Endothelial cell of umbilical vein (primary cell): ENCODE measurements at regions not wholly inside any gene's neighbourhood (a gene's known extent, or its start where the extent isn't known, plus 50 kb on each side); places are given as distances from the start of the nearest gene placed in this dataset.

ENCODE experiments used
- BruUV-seq: library from RNA; stranded (reverse); fragments of 400-500 nt; replicated peaks from 2 replicates; lab custom pipeline; 2021; lab: Mats Ljungman, UMichigan
- CTCF ChIA-PET: fragments of 300-600, 350-600 bp; sonication (Branson Sonifier 250); formaldehyde crosslinking; loops from one replicate; lab custom pipeline; 2021; ENCODE audit warnings: antibody characterized with exemption, inconsistent platforms; lab: Charles Lee
- POLR2A ChIA-PET: fragments of 300-600, 350-600 bp; sonication (Branson Sonifier 250); formaldehyde crosslinking; loops from one replicate; lab custom pipeline; 2021; ENCODE audit warnings: antibody characterized with exemption, inconsistent platforms; lab: Charles Lee
- DNase-seq: peaks from one replicate; pipeline ENCODE4 v3.0.0-alpha.2; 2011; ENCODE audit warnings: low read depth, low spot score
- FAIRE-seq: peaks from 2 replicates; lab custom pipeline; 2011; peaks lifted over from hg19 to GRCh38; lab: Jason Lieb, UNC
- H2AFZ ChIP-seq: 2 replicates; pipeline ENCODE4 v1.6.0; 2012; ENCODE audit warnings: low read depth, low read length, control low read depth, inconsistent platforms
- H3K27ac ChIP-seq: 2 replicates; pipeline ENCODE4 v1.5.1; 2011; ENCODE audit warnings: low read depth, mild to moderate bottlenecking, control low read depth, low read length, moderate library complexity; ENCODE audit not compliant: insufficient read depth
- H3K27me3 ChIP-seq, 2 experiments: 2 replicates each; pipeline versions ENCODE4 v1.6.0 to v1.6.1; 2011; ENCODE audit warnings: low read length in 2 of 2, mixed read lengths in 1 of 2; ENCODE audit not compliant: control insufficient read depth in 2 of 2, insufficient read depth in 2 of 2
- H3K36me3 ChIP-seq, 2 experiments: 2 replicates in 1 of 2; 3 replicates in 1 of 2; pipeline ENCODE4 v1.5.1; 2011; ENCODE audit warnings: low read length in 2 of 2, mild to moderate bottlenecking in 1 of 2, moderate library complexity in 1 of 2; ENCODE audit not compliant: control insufficient read depth in 2 of 2, insufficient read depth in 2 of 2; ENCODE audit errors: extremely low read depth in 1 of 2
- H3K4me1 ChIP-seq: 3 replicates; pipeline ENCODE4 v1.5.1; 2011; ENCODE audit warnings: mild to moderate bottlenecking, low read length; ENCODE audit not compliant: control insufficient read depth, insufficient read depth; ENCODE audit errors: extremely low read depth
- H3K4me2 ChIP-seq: 2 replicates; pipeline ENCODE4 v1.6.1; 2011; ENCODE audit warnings: low read length, control low read depth, mixed read lengths; ENCODE audit not compliant: insufficient read depth
- H3K4me3 ChIP-seq, 3 experiments: fragments of 200-600 bp in 1 of 3; sonication (generic), shearing (Covaris generic) in 1 of 3; replicated peaks in 1 of 3; 2 replicates each; pipeline ENCODE4 v1.5.1; 2011 to 2016; ENCODE audit warnings: control low read depth in 3 of 3, low read length in 3 of 3, mild to moderate bottlenecking in 2 of 3, inconsistent platforms in 1 of 3, low read depth in 1 of 3, moderate library complexity in 1 of 3; ENCODE audit not compliant: insufficient read depth in 1 of 3
- H3K79me2 ChIP-seq: 2 replicates; pipeline ENCODE4 v1.6.0; 2012; ENCODE audit warnings: low read length, inconsistent platforms; ENCODE audit not compliant: control insufficient read depth, insufficient read depth
- H3K9ac ChIP-seq: replicated peaks from 2 replicates; pipeline ENCODE3; 2011; ENCODE audit warnings: low read length, control low read depth; ENCODE audit not compliant: insufficient read depth; ENCODE audit errors: extremely low read depth
- H3K9me1 ChIP-seq: replicated peaks from 3 replicates; pipeline ENCODE4 v1.6.0; 2011; ENCODE audit warnings: mild to moderate bottlenecking, low read length; ENCODE audit not compliant: control insufficient read depth, insufficient read depth; ENCODE audit errors: extremely low read depth
- H3K9me3 ChIP-seq: replicated peaks from 2 replicates; pipeline ENCODE4 v1.5.1; 2012; ENCODE audit warnings: low read length, inconsistent platforms; ENCODE audit not compliant: control insufficient read depth, insufficient read depth
- H4K20me1 ChIP-seq: replicated peaks from 2 replicates; pipeline ENCODE3; 2011; ENCODE audit warnings: mild to moderate bottlenecking, low read length; ENCODE audit not compliant: control insufficient read depth, insufficient read depth; ENCODE audit errors: extremely low read depth
- EZH2 ChIP-seq: IDR thresholded peaks from 2 replicates; pipeline ENCODE4 v1.6.1; 2012; ENCODE audit warnings: borderline replicate concordance, low read depth, mild to moderate bottlenecking, moderate library complexity, low read length, inconsistent platforms; ENCODE audit not compliant: severe bottlenecking
- FOS ChIP-seq: IDR thresholded peaks from 2 replicates; pipeline ENCODE4 v1.6.1; 2011; ENCODE audit warnings: mild to moderate bottlenecking, low read length, moderate library complexity, borderline replicate concordance; ENCODE audit not compliant: insufficient read depth
- GATA2 ChIP-seq: IDR thresholded peaks from 2 replicates; pipeline ENCODE4 v1.7.0; 2011; ENCODE audit warnings: low read depth, mild to moderate bottlenecking, moderate library complexity, mixed read lengths, low read length; ENCODE audit not compliant: insufficient read length, insufficient read depth
- JUN ChIP-seq: IDR thresholded peaks from 2 replicates; pipeline ENCODE4 v1.6.1; 2011; ENCODE audit warnings: borderline replicate concordance, low read depth; ENCODE audit not compliant: insufficient read length, insufficient read depth
- MYC ChIP-seq: IDR thresholded peaks from one replicate; pipeline ENCODE4 v1.6.1; 2011; ENCODE audit warnings: mild to moderate bottlenecking, low read depth, low read length
- POLR2A ChIP-seq: IDR thresholded peaks from 2 replicates; pipeline ENCODE4 v1.6.1; 2012; ENCODE audit warnings: low read depth, mild to moderate bottlenecking, control low read depth, low read length
- POLR2AphosphoS5 ChIP-seq: IDR thresholded peaks from 2 replicates; pipeline ENCODE4 v1.6.1; 2012; ENCODE audit warnings: low read depth, mild to moderate bottlenecking, control low read depth, low read length, moderate library complexity; ENCODE audit not compliant: insufficient read depth
- dilution Hi-C: fragments of 300-500 bp; cut with MboI; formaldehyde crosslinking; loops from one replicate; pipeline ENCODE4 v1.15.0; 2019; ENCODE audit warnings: low sequenced_read_pairs; ENCODE audit not compliant: extremely low pct_ligation_motif_present
- intact Hi-C: fragments of 100-400 bp; cut with micrococcal nuclease; formaldehyde crosslinking; loops from one replicate; pipeline ENCODE4 v1.10.0; 2022
- TF ChIP-seq, protein P1 (sequence below), 2 donors: IDR thresholded peaks; 1 replicate in 1 of 2; 2 replicates in 1 of 2; pipeline ENCODE4 v1.5.1; 2011; ENCODE audit warnings: low read length in 2 of 2, mild to moderate bottlenecking in 2 of 2, moderate library complexity in 2 of 2, control low read depth in 1 of 2, inconsistent platforms in 1 of 2, low read depth in 1 of 2; ENCODE audit not compliant: insufficient read depth in 1 of 2; ENCODE audit errors: extremely low read depth in 1 of 2
- TF ChIP-seq, protein P2 (sequence below): IDR thresholded peaks from 2 replicates; pipeline ENCODE4 v1.6.1; 2011; ENCODE audit not compliant: insufficient read depth, insufficient read length

DNA sequence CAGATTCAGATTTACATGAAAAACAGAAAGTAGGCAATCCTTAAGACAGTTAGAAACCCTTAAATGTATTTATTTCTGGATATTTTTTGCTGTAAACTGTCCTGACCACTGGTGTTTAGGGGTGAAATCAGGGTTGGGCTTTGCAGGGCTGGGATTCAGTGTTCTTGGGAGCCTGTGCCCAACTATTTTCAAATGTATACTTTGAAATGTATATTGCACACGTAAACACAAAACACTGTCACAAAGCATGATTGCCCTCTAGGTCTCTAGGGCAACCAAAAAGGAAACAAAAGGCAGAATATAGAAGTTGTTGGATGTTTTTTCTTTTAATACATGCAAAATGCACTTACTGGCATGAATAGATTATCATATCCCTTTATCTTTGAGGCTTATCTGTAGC lies 1185.4 kb downstream of the DIAPH3 start:
- H3K9me3 ChIP-seq = no peaks in the 10 kb centered on the region
- H3K79me2 ChIP-seq = no peaks in the 10 kb centered on the region
- no peak overlapping the region for H3K9ac ChIP-seq
- FAIRE-seq (no peak), DNase-seq (no peak)
- dilution Hi-C loops = no loop called here
- intact Hi-C loops = no loop called here
- BruUV-seq = no TSS peak
- H3K27ac ChIP-seq = no peak overlapping the region
- POLR2A ChIA-PET = no interaction called here
- H3K4me3 ChIP-seq = no peak overlapping the region
- H3K4me2 ChIP-seq = no peak overlapping the region
- H4K20me1 ChIP-seq = no peaks in the 10 kb centered on the region
- no peaks in the 10 kb centered on the region for H3K4me1 ChIP-seq
- TF ChIP-seq, protein P1, sequence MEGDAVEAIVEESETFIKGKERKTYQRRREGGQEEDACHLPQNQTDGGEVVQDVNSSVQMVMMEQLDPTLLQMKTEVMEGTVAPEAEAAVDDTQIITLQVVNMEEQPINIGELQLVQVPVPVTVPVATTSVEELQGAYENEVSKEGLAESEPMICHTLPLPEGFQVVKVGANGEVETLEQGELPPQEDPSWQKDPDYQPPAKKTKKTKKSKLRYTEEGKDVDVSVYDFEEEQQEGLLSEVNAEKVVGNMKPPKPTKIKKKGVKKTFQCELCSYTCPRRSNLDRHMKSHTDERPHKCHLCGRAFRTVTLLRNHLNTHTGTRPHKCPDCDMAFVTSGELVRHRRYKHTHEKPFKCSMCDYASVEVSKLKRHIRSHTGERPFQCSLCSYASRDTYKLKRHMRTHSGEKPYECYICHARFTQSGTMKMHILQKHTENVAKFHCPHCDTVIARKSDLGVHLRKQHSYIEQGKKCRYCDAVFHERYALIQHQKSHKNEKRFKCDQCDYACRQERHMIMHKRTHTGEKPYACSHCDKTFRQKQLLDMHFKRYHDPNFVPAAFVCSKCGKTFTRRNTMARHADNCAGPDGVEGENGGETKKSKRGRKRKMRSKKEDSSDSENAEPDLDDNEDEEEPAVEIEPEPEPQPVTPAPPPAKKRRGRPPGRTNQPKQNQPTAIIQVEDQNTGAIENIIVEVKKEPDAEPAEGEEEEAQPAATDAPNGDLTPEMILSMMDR (IDR thresholded peaks at IDR 0.05; ENCODE audit: extremely low read depth in 1 of 2, insufficient read depth in 1 of 2, low read depth in 1 of 2, low read length in 2 of 2) = no peak
- TF ChIP-seq POLR2A (no peak), EZH2 (no peak), FOS (no peak), GATA2 (no peak), POLR2AphosphoS5 (no peak), MYC (no peak), JUN (no peak)
- TF ChIP-seq, protein P2, sequence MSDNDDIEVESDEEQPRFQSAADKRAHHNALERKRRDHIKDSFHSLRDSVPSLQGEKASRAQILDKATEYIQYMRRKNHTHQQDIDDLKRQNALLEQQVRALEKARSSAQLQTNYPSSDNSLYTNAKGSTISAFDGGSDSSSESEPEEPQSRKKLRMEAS = no peak
- H3K27me3 ChIP-seq = no peaks in the 10 kb centered on the region
- CTCF ChIA-PET = interaction anchor here (0.5 to 1.2 kb wide), 3 partner anchors 20 to 507 kb away, joined by 3 read pairs; no protein-coding TSS in a partner anchor
- H2AFZ ChIP-seq = no peak overlapping the region
- H3K9me1 ChIP-seq = no peaks in the 10 kb centered on the region
- no peaks in the 10 kb centered on the region for H3K36me3 ChIP-seq
